ENCODE measurements at regions not wholly inside any gene's neighbourhood (a gene's known extent, or its start where the extent isn't known, plus 50 kb on each side); places are given as distances from the start of the nearest gene placed in this dataset.
"Not testable (repeated sequence)": the region's sequence is repeated elsewhere in the genome, so short reads cannot be mapped to it uniquely, and the experiment has no call there.

- not testable (repeated sequence) for DNase-seq (ENCODE audit: low read depth in 2 of 3, low spot score in 1 of 3)
Observed at GRCh38 chr4:108409691-108410090, 210.7 kb upstream of the RPL34 start.

DNA sequence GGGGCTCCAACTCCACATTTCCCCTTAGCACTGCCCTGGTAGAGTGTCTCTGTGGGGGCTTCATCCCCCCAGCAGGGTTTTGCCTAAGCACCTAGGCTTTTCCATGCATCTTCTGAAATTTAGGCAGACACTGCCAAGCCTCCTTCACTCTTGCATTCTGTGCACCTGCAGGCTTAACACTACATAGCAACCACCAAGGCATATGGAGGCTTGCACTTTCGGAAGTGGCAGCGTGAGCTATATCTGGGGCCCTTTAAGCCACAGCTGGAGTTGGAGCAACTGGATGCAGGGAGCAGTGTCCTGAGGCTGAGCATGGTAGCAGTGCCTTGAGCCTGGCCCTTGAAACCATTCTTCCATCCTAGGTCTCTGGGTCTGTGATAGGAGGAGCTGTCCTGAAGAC is 214.8 kb upstream of the RPL34 start:
- DNase-seq (ENCODE audit: low read depth in 2 of 3, low spot score in 1 of 3) = no peak

GRCh38 chr4:108400309-108400708 is 220.1 kb upstream of the RPL34 start:
- no peak for DNase-seq (ENCODE audit: low read depth in 2 of 3, low spot score in 1 of 3)

DNA sequence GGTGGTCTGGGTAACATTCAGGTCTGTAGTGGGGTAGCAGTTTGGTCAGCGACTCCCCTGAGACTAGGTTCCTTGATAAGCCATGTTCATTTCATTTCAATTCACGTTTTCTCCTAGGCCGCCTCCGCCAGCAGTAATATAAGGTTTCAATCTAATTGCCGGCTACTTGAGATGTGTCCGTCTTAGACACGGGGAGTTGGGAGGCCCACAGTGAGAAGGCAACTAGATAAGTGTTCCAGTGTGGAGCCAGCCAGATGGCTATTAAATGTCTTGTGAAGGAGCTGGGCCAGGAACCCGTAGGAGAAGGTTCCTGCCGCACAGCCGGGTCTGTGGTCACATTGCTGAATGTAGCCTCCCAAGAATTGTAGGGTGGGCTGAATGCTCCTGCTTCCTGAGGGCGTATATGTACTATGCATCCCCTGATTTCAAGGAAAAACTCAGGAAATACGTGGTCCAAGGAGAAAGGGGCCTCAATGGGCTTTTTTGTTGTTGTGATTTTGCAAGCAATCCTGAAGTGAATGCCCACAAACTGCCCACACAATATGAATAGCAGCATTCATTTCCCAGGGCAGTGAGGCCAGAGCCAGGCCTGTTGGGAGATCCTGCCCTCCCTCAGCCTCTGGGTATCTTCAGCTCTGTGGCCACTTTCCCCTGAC is 220.6 kb upstream of the RPL34 start:
- DNase-seq (ENCODE audit: low read depth in 2 of 3, low spot score in 1 of 3) = no peak

DNA sequence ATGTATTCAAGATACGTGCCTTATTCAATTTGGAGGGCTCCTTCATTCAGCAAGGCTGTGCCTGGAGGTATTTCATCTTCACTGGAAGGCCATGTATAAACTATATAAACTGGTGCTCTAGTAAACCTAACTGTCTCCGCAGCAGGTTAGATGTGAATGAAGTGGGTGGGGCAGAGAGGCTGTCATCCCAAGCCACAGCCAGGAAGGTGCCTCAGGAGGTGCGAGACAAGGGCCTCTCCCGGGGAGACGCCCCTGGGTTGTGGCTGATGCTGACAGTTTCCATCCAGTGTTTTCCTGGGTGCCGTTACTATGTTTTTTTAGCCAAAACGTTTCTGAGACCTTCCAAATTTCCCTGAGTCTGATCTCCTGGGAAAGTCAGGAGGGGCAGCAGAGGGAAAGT is 221.5 kb upstream of the RPL34 start:
- no peak for DNase-seq (ENCODE audit: low read depth in 2 of 3, low spot score in 1 of 3)

DNA sequence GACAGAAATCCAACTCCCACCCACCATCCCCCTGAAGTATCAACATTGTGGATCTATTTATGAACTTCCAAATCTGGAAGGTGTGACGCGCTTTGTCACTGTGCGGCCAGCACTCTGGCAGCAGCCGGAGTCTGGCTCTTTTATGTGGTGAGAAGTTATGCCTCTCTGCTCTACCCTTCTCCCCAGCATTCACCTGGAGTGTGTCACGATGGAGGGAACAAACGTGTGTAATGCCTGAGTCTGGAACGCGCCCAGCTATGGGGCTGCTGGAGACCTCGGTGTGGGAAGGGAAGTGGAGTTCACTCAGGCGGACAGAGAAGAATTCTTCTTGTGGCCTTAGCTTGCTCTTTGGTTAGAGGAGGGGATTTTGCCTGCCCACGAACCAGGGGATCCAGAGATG is 222.1 kb upstream of the RPL34 start:
- no peak for DNase-seq (ENCODE audit: low read depth in 2 of 3, low spot score in 1 of 3)

- no peak for DNase-seq (ENCODE audit: low read depth in 2 of 3, low spot score in 1 of 3)
Observed at GRCh38 chr4:108397850-108398249, 222.5 kb upstream of the RPL34 start.

GRCh38 chr4:108396900-108397497 is 223.4 kb upstream of the RPL34 start:
- no peak for DNase-seq (ENCODE audit: low read depth in 2 of 3, low spot score in 1 of 3)

- no peak for DNase-seq (ENCODE audit: low read depth in 2 of 3, low spot score in 1 of 3)
Observed at GRCh38 chr4:108395786-108396185, 224.6 kb upstream of the RPL34 start.

DNA sequence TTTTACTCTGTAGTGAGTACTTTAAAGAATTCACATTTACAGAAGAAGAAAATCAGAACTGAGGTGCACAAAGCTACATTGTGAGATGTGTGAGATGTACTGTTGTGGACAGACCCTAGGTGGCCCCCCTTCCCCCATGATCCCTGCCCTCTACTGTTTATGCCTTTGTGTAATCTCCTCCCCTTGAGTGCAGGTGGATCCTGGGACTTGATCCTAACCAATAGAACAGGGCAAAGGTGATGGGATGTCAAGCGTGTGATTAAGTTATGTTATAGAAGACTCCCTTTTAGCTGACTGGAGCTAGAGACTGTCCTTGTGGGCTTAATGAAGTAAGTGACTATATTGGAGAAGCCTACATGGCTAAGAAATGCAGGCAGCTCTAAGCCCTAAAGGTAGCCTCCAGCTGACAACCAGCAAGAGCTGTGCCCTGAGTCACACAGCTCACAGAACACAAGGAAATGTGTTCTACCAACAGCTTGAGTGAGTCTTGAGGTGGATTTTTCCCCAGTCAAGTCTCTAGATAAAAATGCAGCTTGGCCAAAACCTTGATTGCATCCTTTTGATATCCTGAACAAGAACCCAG is 225.2 kb upstream of the LEF1 start:
- DNase-seq (ENCODE audit: low read depth in 2 of 3, low spot score in 1 of 3) = no peak

DNA sequence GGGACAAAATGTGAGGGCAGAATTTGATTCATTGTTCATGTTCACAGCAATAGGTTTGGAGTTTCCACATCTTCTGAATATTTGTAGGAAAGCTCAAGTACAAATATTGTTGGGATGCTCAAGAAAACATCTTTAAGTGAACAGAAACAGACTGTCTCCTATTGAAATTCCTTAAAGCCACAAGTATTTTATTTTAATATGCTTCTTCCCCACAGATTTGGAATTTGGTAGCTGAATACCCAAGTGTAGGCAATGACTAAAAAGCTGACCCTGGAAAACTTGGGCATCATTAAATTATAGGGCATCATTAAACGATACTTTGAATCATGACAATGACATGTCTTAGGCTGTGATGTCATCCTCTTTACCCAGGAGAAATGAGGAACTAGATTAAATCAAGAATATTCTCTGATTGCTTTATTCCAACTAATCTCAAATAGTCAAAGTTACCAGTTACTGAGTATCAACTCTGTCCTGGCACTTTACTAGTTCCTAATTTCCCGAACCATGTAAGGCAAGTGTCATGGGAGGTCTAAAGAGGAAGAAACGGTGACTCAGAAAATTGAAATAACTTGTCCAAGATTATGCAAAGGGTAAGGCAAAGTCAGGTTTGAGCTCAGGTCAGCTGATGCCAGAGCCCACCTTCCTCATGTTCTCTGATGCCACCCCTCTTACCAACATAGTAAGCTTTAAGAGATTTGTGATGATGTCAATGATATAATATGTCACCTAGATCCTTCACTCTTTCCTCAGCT is 223.1 kb upstream of the LEF1 start:
- no peak for DNase-seq (ENCODE audit: low read depth in 2 of 3, low spot score in 1 of 3)

- no peak for DNase-seq (ENCODE audit: low read depth in 2 of 3, low spot score in 1 of 3)
Observed at GRCh38 chr4:108385076-108385475, 216.3 kb upstream of the LEF1 start.

- DNase-seq (ENCODE audit: low read depth in 2 of 3, low spot score in 1 of 3) = no peak
Observed at GRCh38 chr4:108384544-108384943, 215.8 kb upstream of the LEF1 start.

DNA sequence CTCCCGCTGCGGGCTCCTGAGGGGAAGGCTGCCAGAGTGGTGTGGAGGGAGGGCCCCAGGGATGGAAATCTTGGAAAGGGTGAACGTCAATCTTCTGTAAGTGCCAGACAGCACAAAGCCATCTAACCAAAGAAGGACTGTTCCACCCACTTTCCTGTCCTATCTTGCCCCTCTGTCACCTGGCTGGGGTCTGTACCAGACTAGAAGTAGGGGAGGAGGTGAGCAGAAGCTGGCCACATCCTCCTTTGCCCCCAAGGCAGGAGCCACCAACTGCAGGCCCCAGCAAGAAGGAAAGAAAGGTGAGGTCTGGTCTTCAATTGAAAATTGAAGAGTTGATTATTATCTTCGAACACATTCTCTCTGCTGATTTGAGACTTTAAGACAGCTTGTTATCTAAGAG is 214.4 kb upstream of the LEF1 start:
- DNase-seq (ENCODE audit: low read depth in 2 of 3, low spot score in 1 of 3) = no peak

- no peak for DNase-seq (ENCODE audit: low read depth in 2 of 3, low spot score in 1 of 3)
Observed at GRCh38 chr4:108382751-108383150, 214.0 kb upstream of the LEF1 start.

- no peak for DNase-seq (ENCODE audit: low read depth in 2 of 3, low spot score in 1 of 3)
Observed at GRCh38 chr4:108378164-108378563, 209.4 kb upstream of the LEF1 start.

DNA sequence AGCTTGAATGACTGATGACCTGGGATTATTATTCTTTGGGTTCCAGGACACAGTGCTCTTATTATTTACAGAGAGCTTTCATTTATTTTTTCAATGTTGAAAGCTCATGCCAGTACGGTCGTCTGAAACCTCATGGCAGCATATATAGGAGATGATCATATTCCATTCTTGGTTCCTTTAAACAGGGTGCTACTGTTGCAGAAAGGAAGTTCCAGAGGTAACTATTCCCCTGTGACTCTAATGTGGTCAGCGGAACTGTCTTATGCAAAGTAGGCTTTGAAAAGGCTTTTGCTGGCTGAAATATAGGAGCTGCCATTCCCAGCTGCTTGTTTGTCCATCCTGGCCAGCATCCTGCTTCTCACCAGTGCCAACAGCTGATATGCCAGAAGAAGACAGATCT is 208.3 kb upstream of the LEF1 start:
- DNase-seq (ENCODE audit: low read depth in 2 of 3, low spot score in 1 of 3) = no peak

- DNase-seq (ENCODE audit: low read depth in 2 of 3, low spot score in 1 of 3) = no peak
Observed at GRCh38 chr4:108375434-108375833, 206.7 kb upstream of the LEF1 start.

GRCh38 chr4:108372681-108373080 is 203.9 kb upstream of the LEF1 start:
- DNase-seq (ENCODE audit: low read depth in 2 of 3, low spot score in 1 of 3) = no peak

DNA sequence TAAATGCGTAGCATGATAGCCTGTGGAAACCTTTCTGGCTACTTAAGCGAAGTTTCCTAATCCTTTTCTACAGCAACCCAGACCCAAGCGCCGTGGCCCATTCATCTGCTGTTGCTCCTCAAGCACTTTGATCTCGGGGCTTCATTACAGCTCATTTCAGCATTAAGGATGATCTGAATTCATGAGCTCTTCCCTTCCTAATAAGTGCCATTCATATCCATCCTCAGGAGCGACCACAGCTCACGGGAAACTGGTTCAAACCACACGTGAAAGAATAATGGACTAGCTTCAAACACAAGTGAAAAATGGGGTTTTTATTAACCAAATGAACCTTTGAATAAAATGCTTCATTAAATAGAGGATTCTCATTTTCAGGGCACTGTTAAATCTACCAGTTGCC is 202.6 kb upstream of the LEF1 start:
- DNase-seq (ENCODE audit: low read depth in 2 of 3, low spot score in 1 of 3) = no peak

DNA sequence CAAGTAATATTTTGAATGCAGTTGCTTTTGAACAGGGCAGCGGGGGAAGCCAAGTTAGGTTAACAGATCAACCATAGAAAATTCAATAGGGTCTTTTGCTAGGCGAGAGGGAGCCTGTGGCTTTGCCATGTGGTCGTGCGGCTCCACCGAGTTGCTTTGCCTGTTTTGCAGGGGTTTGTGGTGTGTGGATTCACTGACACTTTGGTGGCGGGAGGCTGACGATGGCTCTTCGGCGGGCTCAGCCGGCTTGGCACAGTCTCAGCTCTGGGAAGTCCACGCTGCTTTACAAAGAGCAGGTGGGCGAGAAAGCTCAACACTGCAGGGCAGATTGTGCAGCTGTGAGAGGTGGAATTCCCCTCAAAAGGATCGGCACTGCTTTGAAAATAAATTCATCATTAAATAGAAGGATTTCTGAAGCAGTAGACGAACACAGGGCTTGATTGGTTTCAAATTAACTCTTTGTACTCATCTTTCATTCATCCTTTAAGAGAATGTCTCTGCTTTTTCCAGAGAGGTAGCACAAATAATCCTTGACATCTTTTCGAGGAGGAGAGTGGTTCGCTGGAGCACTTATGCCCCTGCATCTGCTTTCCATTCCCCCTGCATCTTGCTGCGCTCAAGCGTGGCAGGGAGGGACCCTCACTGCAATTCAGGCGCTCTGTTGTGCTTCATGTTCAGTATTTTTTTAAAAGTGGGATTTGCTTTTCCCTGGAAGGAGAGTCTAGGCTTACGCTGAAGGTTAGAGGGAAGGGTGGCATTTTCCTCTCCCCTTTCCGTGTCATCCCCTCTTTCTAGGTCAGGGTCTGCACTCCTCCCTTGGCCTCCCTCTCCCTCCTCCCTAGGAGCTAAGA is 201.8 kb upstream of the LEF1 start:
- DNase-seq (ENCODE audit: low read depth in 2 of 3, low spot score in 1 of 3) = no peak
